ENCODE measurements at regions not wholly inside any gene's neighbourhood (a gene's known extent, or its start where the extent isn't known, plus 50 kb on each side); places are given as distances from the start of the nearest gene placed in this dataset.

DNA sequence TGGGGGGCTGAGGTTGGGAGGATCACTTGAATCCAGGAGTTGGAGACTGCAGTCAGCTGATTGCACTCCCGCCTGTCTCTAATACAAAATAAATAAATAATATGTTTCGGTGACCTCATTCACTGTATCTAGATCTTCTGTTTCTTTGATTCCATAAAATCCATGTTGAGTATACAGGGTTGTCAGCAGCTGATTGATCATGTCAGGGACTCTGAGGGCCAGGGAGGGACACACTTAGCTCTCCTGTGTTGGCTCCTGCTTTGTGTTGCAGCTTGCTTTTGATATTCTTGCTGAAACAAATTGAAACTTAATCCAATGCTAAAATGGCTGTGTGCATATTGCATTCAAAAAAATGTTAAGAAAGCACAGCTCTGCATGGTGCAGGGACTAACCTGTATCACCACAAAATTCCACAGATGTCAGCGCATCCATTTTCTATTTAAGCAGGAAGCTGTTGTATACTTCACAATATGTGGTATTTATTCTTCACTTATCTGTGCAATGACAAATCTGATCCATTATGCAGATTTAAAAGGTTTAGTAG lies 454.5 kb downstream of the CDH11 start:
- TF ChIP-seq, protein P1, sequence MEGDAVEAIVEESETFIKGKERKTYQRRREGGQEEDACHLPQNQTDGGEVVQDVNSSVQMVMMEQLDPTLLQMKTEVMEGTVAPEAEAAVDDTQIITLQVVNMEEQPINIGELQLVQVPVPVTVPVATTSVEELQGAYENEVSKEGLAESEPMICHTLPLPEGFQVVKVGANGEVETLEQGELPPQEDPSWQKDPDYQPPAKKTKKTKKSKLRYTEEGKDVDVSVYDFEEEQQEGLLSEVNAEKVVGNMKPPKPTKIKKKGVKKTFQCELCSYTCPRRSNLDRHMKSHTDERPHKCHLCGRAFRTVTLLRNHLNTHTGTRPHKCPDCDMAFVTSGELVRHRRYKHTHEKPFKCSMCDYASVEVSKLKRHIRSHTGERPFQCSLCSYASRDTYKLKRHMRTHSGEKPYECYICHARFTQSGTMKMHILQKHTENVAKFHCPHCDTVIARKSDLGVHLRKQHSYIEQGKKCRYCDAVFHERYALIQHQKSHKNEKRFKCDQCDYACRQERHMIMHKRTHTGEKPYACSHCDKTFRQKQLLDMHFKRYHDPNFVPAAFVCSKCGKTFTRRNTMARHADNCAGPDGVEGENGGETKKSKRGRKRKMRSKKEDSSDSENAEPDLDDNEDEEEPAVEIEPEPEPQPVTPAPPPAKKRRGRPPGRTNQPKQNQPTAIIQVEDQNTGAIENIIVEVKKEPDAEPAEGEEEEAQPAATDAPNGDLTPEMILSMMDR (optimal IDR thresholded peaks at IDR 0.05 in 1 of 3, IDR thresholded peaks at IDR 0.05 in 1 of 3, conservative IDR thresholded peaks at IDR 0.05 in 1 of 3; ENCODE audit: extremely low read depth in 1 of 3, insufficient read depth in 2 of 3, low read length in 3 of 3) = no peak
- no peak for TF ChIP-seq EZH2 (IDR thresholded peaks at IDR 0.05; ENCODE audit: low read length)

All from keratinocyte (primary cell).